Smooth muscle cell (in vitro differentiated cells): ENCODE measurements at regions not wholly inside any gene's neighbourhood (a gene's known extent, or its start where the extent isn't known, plus 50 kb on each side); places are given as distances from the start of the nearest gene placed in this dataset.
A peak's percentile ranks its signal among the peaks of the same experiment; 100 is the strongest.

ENCODE experiments used
- DNase-seq: peaks from one replicate; lab custom pipeline; 2025; ENCODE audit not compliant: unreplicated experiment; lab: John Stamatoyannopoulos, UW
- H2AFZ ChIP-seq: fragments of 200-600 bp; sonication (generic); 2 replicates; pipeline ENCODE4 v1.6.0; 2016; ENCODE audit warnings: antibody characterized with exemption, low read depth, mild to moderate bottlenecking
- H3F3A ChIP-seq: fragments of 200-600 bp; sonication (generic); 2 replicates; pipeline ENCODE4 v1.6.0; 2017; ENCODE audit warnings: antibody characterized with exemption, low read depth
- H3K27ac ChIP-seq: fragments of 200-600 bp; sonication (generic); 2 replicates; pipeline ENCODE4 v1.5.1; 2016; ENCODE audit warnings: low read depth, mild to moderate bottlenecking
- H3K27me3 ChIP-seq: fragments of 200-600 bp; sonication (generic); 2 replicates; pipeline ENCODE4 v1.6.1; 2016; ENCODE audit warnings: low read depth, mild to moderate bottlenecking
- H3K36me3 ChIP-seq: fragments of 200-600 bp; sonication (generic); 2 replicates; pipeline ENCODE4 v1.5.1; 2016; ENCODE audit warnings: low read depth
- H3K4me1 ChIP-seq: fragments of 200-600 bp; sonication (generic); 2 replicates; pipeline ENCODE4 v1.5.1; 2016; ENCODE audit warnings: low read depth
- H3K4me2 ChIP-seq: fragments of 200-600 bp; sonication (generic); 2 replicates; pipeline ENCODE4 v1.6.0; 2016; ENCODE audit warnings: mild to moderate bottlenecking
- H3K4me3 ChIP-seq: fragments of 200-600 bp; sonication (generic); 2 replicates; pipeline ENCODE4 v1.5.1; 2016; ENCODE audit warnings: mild to moderate bottlenecking
- H3K79me2 ChIP-seq: fragments of 200-600 bp; sonication (generic); 2 replicates; pipeline ENCODE4 v1.6.0; 2016; ENCODE audit warnings: low read depth, mild to moderate bottlenecking
- H3K9ac ChIP-seq: fragments of 200-600 bp; sonication (generic); 2 replicates; pipeline ENCODE4 v1.6.0; 2016; ENCODE audit warnings: low read depth
- H3K9me3 ChIP-seq: fragments of 200-600 bp; sonication (generic); replicated peaks from 2 replicates; pipeline ENCODE4 v1.5.1; 2016; ENCODE audit warnings: low read depth
- H4K20me1 ChIP-seq: fragments of 200-600 bp; sonication (generic); 2 replicates; pipeline ENCODE4 v1.6.0; 2016; ENCODE audit warnings: low read depth
- WGBS: methylation state at CpG from one replicate; pipeline ENCODE4 v1.1.7; 2016; ENCODE audit warnings: low lambda C conversion rate; 5-methylcytosine and 5-hydroxymethylcytosine counted together
- TF ChIP-seq, protein P1 (sequence below): fragments of 200-600 bp; sonication (generic); IDR thresholded peaks from 2 replicates; pipeline ENCODE4 v1.5.1; 2017; ENCODE audit warnings: borderline replicate concordance, mild to moderate bottlenecking, antibody characterized with exemption; ENCODE audit not compliant: insufficient read depth, poor library complexity, severe bottlenecking

DNA sequence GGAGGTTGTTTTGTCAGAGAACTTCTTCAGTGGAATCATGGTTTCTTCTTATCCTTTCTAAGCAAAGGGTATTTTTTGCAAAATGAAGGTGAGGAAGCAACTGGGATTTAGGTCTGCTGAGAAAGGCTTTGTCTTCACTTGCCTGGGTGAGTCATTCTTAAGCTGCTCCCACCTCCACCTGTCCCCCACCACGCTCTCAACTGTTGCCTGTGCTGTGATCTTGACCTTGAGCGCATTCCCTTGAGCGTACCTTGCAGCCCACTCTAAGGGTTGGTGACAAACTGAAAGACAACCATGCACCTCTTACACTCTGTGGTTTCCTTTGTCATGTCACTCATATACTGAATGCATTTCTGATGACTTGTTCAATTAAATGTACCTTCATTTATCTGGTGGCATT is 641.1 kb downstream of the RNF144B start:
- H3K9me3 ChIP-seq: no peaks in the 10 kb centered on the region
- no peaks in the 10 kb centered on the region for H3K36me3 ChIP-seq
- DNase-seq: no peak
- no peak overlapping the region for H3K4me3 ChIP-seq
- H3F3A ChIP-seq: no peaks in the 10 kb centered on the region
- H3K4me1 ChIP-seq: no peaks in the 10 kb centered on the region
- H3K27me3 ChIP-seq: no peaks in the 10 kb centered on the region
- H4K20me1 ChIP-seq: no peaks in the 10 kb centered on the region
- no peak overlapping the region for H2AFZ ChIP-seq
- no peak overlapping the region for H3K9ac ChIP-seq
- 74% methylated on average over 3 of the region's 3 CpGs for WGBS
- H3K27ac ChIP-seq: no peak overlapping the region
- H3K4me2 ChIP-seq: no peak overlapping the region
- no peaks in the 10 kb centered on the region for H3K79me2 ChIP-seq
- TF ChIP-seq, protein P1, sequence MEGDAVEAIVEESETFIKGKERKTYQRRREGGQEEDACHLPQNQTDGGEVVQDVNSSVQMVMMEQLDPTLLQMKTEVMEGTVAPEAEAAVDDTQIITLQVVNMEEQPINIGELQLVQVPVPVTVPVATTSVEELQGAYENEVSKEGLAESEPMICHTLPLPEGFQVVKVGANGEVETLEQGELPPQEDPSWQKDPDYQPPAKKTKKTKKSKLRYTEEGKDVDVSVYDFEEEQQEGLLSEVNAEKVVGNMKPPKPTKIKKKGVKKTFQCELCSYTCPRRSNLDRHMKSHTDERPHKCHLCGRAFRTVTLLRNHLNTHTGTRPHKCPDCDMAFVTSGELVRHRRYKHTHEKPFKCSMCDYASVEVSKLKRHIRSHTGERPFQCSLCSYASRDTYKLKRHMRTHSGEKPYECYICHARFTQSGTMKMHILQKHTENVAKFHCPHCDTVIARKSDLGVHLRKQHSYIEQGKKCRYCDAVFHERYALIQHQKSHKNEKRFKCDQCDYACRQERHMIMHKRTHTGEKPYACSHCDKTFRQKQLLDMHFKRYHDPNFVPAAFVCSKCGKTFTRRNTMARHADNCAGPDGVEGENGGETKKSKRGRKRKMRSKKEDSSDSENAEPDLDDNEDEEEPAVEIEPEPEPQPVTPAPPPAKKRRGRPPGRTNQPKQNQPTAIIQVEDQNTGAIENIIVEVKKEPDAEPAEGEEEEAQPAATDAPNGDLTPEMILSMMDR: no peak

DNA sequence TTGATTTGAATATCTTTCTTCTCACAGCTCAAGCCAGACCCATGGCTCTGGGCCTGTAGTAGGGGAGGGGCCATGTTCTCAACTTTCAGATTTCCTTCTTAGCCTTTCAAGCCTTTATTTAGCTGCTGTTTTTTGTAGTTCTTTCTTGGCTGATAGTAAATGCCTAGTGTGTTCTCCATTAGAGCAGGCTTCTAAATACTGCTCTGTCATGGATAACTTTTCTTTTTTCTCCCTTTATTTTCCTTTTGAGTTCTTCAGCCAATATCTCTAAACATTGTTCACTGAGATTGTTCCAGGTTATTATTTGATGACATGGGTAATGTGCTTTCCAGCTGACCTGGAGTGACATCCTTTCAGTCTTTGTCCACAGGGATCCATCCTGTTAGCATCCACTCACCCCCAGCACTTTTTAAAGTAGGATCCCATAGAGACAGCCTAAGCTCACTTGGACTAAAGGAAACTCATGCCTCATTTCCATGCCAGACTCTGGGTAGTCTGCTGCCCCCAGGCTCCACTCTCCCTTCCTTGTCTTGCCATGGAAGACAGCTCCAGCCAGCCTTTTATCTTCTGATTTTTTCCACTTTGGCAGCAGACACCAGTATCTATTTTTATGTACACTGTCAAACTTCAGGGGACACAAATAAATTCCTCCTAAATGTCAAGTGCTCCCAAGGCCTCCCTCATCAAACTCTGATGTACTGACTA is 645.6 kb downstream of the RNF144B start:
- DNase-seq: no peak
- H3K9me3 ChIP-seq: no peaks in the 10 kb centered on the region
- no peak overlapping the region for H3K4me2 ChIP-seq
- H3K4me1 ChIP-seq: no peaks in the 10 kb centered on the region
- no peaks in the 10 kb centered on the region for H3F3A ChIP-seq
- no peaks in the 10 kb centered on the region for H3K79me2 ChIP-seq
- H2AFZ ChIP-seq: peak overlapping the region; percentile 34
- no peak overlapping the region for H3K27ac ChIP-seq
- H4K20me1 ChIP-seq: no peaks in the 10 kb centered on the region
- H3K4me3 ChIP-seq: no peak overlapping the region
- H3K36me3 ChIP-seq: no peaks in the 10 kb centered on the region
- no peak overlapping the region for H3K9ac ChIP-seq
- TF ChIP-seq, protein P1: no peak
- no peaks in the 10 kb centered on the region for H3K27me3 ChIP-seq

DNA sequence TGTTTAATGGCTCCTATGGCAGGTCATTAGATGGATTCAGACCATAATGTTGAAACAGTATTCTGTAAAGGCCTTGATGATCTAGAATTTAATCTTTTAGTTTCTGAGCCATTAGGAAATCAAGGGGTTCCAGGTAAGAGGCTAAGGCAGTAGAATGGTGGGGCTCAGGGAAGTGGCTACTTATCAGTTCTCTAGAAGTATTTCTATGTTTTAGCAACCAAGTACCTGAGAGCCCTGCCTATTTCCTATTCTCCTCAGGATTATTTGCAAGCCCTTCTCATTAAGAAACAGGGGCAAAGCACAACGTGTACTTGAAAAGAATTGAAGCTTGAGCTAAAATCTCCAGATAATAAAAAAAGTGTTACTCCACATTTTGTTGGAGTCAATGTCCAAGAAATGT is 646.5 kb downstream of the RNF144B start:
- no peaks in the 10 kb centered on the region for H3K4me1 ChIP-seq
- H4K20me1 ChIP-seq: no peaks in the 10 kb centered on the region
- peak overlapping the region; percentile 18 for H2AFZ ChIP-seq
- H3K4me2 ChIP-seq: no peak overlapping the region
- no peaks in the 10 kb centered on the region for H3K79me2 ChIP-seq
- H3F3A ChIP-seq: no peaks in the 10 kb centered on the region
- 84% methylated on average over 1 of the region's 1 CpG for WGBS
- no peaks in the 10 kb centered on the region for H3K36me3 ChIP-seq
- no peaks in the 10 kb centered on the region for H3K27me3 ChIP-seq
- TF ChIP-seq, protein P1: no peak
- H3K27ac ChIP-seq: no peak overlapping the region
- H3K9ac ChIP-seq: no peak overlapping the region
- no peak for DNase-seq
- H3K4me3 ChIP-seq: no peak overlapping the region
- no peaks in the 10 kb centered on the region for H3K9me3 ChIP-seq

DNA sequence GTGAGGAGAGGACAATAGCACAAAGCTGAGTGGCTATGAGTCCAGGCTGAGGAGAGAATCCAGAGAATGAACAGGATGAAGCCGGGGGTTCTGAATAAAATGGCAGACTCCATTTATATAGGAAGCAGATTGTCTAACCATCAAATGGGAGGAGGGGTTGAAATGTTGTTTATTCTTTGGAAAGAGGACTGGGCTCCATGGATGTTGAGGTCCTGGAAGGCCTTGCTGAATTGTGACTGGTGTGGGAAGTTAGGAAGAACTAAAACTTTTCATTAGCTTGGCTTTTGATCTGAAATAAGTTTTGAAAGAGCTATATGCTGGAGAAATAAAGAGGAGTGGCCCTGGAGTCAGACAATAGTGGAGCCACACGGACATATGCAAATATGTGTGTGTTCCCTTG is 647.8 kb downstream of the RNF144B start:
- Histone ChIP-seq H3K9ac (no peak overlapping the region), H3K4me3 (no peak overlapping the region), H3K4me1 (no peaks in the 10 kb centered on the region), H3K9me3 (no peaks in the 10 kb centered on the region), H4K20me1 (no peaks in the 10 kb centered on the region), H3K27ac (no peak overlapping the region), H3K36me3 (no peaks in the 10 kb centered on the region), H3K4me2 (no peak overlapping the region), H3F3A (no peaks in the 10 kb centered on the region), H3K27me3 (no peaks in the 10 kb centered on the region), H2AFZ (peak overlapping the region; percentile 65), H3K79me2 (no peaks in the 10 kb centered on the region)
- TF ChIP-seq, protein P1: no peak
- no peak for DNase-seq
- WGBS: 86% methylated on average over 2 of the region's 2 CpGs
